A549 (cell line): ENCODE measurements at regions not wholly inside any gene's neighbourhood (a gene's known extent, or its start where the extent isn't known, plus 50 kb on each side); places are given as distances from the start of the nearest gene placed in this dataset.

Source experiments
- ATAC-seq, 2 experiments: fragments of 200-7000 bp in 1 of 2; fragments of >200 bp in 1 of 2; cut with Nextera tagmentation in 1 of 2; cut with Tn5 transposase in 1 of 2; 3 replicates each; pipeline versions ENCODE4 v1.8.0 to v1.9.1; 2018 to 2020; ENCODE audit warnings: mild to moderate bottlenecking in 1 of 2, moderate library complexity in 1 of 2
- CTCF ChIA-PET: fragments of 300-600 bp; sonication (Branson Sonifier 250); formaldehyde crosslinking; extraction: SDS; loops from one replicate; lab custom pipeline; 2021; ENCODE audit warnings: antibody characterized with exemption, inconsistent platforms; lab: Yijun Ruan, JAX
- POLR2A ChIA-PET: fragments of 350-600 bp; formaldehyde crosslinking; extraction: SDS; loops from one replicate; lab custom pipeline; 2021; ENCODE audit warnings: antibody characterized with exemption, inconsistent platforms; lab: Yijun Ruan, JAX
- DNase-seq, 2 experiments: peaks; one replicate each; pipeline versions ENCODE4 v3.0.0 to v3.0.0-alpha.2; 2011 to 2016; ENCODE audit warnings: low read depth in 1 of 2, low spot score in 1 of 2
- FAIRE-seq: peaks from 2 replicates; lab custom pipeline; 2011; peaks lifted over from hg19 to GRCh38; lab: Jason Lieb, UNC
- H3K27ac ChIP-seq, 2 experiments: fragments of >200 bp; sonication (Bioruptor Twin); formaldehyde crosslinking; 3 replicates each; pipeline ENCODE4 v1.5.1; 2016 to 2017
- H3K4me1 ChIP-seq: fragments of >200 bp; sonication (Bioruptor Twin); formaldehyde crosslinking; 3 replicates; pipeline ENCODE4 v1.6.1; 2016
- H3K4me2 ChIP-seq: fragments of >200 bp; sonication (Bioruptor Twin); formaldehyde crosslinking; 3 replicates; pipeline ENCODE4 v1.6.1; 2016
- H3K4me3 ChIP-seq: fragments of >200 bp; sonication (Bioruptor Twin); formaldehyde crosslinking; 3 replicates; pipeline ENCODE4 v1.5.1; 2016
- H3K9me3 ChIP-seq: fragments of >200 bp; sonication (Bioruptor Twin); formaldehyde crosslinking; 3 replicates; pipeline ENCODE4 v1.6.1; 2016
- CBX2 ChIP-seq: fragments of 200-600 bp; sonication (generic); IDR thresholded peaks from 2 replicates; pipeline ENCODE4 v1.6.1; 2016; ENCODE audit warnings: low read depth, mild to moderate bottlenecking, borderline replicate concordance
- CEBPB ChIP-seq, 2 experiments: fragments of >200 bp in 1 of 2; sonication (Bioruptor Twin) in 1 of 2; formaldehyde crosslinking in 1 of 2; IDR thresholded peaks; 2 replicates each; pipeline ENCODE4 v1.6.1; 2012 to 2016
- CTCF ChIP-seq: fragments of >200 bp; sonication (Bioruptor Twin); formaldehyde crosslinking; IDR thresholded peaks from 3 replicates; pipeline ENCODE4 v1.5.1; 2016
- EHF ChIP-seq: fragments of 250-450 bp; sonication (Bioruptor Pico); IDR thresholded peaks from 2 replicates; pipeline ENCODE4 v1.5.0; 2020; ENCODE audit warnings: mild to moderate bottlenecking
- EHMT2 ChIP-seq: fragments of 200-600 bp; sonication (generic); IDR thresholded peaks from 2 replicates; pipeline ENCODE4 v1.6.1; 2016; ENCODE audit warnings: antibody characterized with exemption, low read depth, mild to moderate bottlenecking, moderate library complexity
- ESRRA ChIP-seq: fragments of 150-350 bp; IDR thresholded peaks from 2 replicates; pipeline ENCODE4 v1.6.1; 2014; ENCODE audit warnings: mild to moderate bottlenecking, low read length, borderline replicate concordance
- FOSB ChIP-seq: fragments of 250-450 bp; sonication (Bioruptor Pico); IDR thresholded peaks from 2 replicates; pipeline ENCODE4 v1.5.0; 2020; ENCODE audit warnings: mild to moderate bottlenecking, moderate library complexity
- FOSL2 ChIP-seq, 2 experiments: fragments of 450-650 bp in 1 of 2; fragments of >200 bp in 1 of 2; sonication (Bioruptor Twin) in 1 of 2; formaldehyde crosslinking; IDR thresholded peaks; 2 replicates each; pipeline versions ENCODE4 v1.5.0 to v1.6.1; 2016 to 2020; ENCODE audit warnings: mild to moderate bottlenecking in 1 of 2, moderate library complexity in 1 of 2
- FOXS1 ChIP-seq: fragments of 250-450 bp; sonication (Bioruptor Pico); IDR thresholded peaks from 2 replicates; pipeline ENCODE4 v1.5.0; 2020; ENCODE audit warnings: mild to moderate bottlenecking, moderate library complexity
- HES2 ChIP-seq: fragments of >200 bp; sonication (Bioruptor Twin); formaldehyde crosslinking; IDR thresholded peaks from 2 replicates; pipeline ENCODE4 v1.6.1; 2016
- HEYL ChIP-seq: fragments of 250-450 bp; sonication (Bioruptor Pico); IDR thresholded peaks from 2 replicates; pipeline ENCODE4 v1.8.0; 2021; ENCODE audit warnings: mild to moderate bottlenecking, moderate library complexity
- HOXB13 ChIP-seq: fragments of 250-450 bp; sonication (Bioruptor Pico); IDR thresholded peaks from 2 replicates; pipeline ENCODE4 v1.5.0; 2020; ENCODE audit warnings: low read depth, mild to moderate bottlenecking, moderate library complexity
- HOXB5 ChIP-seq: fragments of 250-450 bp; sonication (Bioruptor Pico); IDR thresholded peaks from 2 replicates; pipeline ENCODE4 v1.5.0; 2020; ENCODE audit warnings: mild to moderate bottlenecking, moderate library complexity
- JUN ChIP-seq, 2 experiments: fragments of >200 bp; sonication (Bioruptor Twin); formaldehyde crosslinking; IDR thresholded peaks; 2 replicates in 1 of 2; 3 replicates in 1 of 2; pipeline ENCODE4 v1.6.1; 2016 to 2017
- KDM1A ChIP-seq: fragments of 200-600 bp; sonication (generic); IDR thresholded peaks from 2 replicates; pipeline ENCODE4 v1.6.1; 2016; ENCODE audit warnings: low read depth, mild to moderate bottlenecking
- MAZ ChIP-seq: fragments of 150-350 bp; IDR thresholded peaks from 2 replicates; pipeline ENCODE4 v1.6.1; 2014; ENCODE audit warnings: antibody characterized with exemption, low read depth, low read length, borderline replicate concordance
- NFE2L2 ChIP-seq: fragments of 150-350 bp; conservative IDR thresholded peaks from 2 replicates; pipeline ENCODE4 v1.6.1; 2014; ENCODE audit warnings: low read length
- RAD21 ChIP-seq, 2 experiments: fragments of >200 bp in 1 of 2; sonication (Bioruptor Twin) in 1 of 2; formaldehyde crosslinking in 1 of 2; IDR thresholded peaks in 1 of 2; conservative IDR thresholded peaks in 1 of 2; 2 replicates in 1 of 2; 3 replicates in 1 of 2; pipeline ENCODE4 v1.6.1; 2012 to 2018; ENCODE audit warnings: inconsistent platforms in 1 of 2
- RARB ChIP-seq: fragments of 250-450 bp; sonication (Bioruptor Pico); IDR thresholded peaks from 2 replicates; pipeline ENCODE4 v1.8.0; 2021; ENCODE audit warnings: mild to moderate bottlenecking, moderate library complexity
- RFX5 ChIP-seq: fragments of 450-650 bp; IDR thresholded peaks from 2 replicates; pipeline ENCODE4 v1.7.1; 2014; ENCODE audit warnings: antibody characterized with exemption, mild to moderate bottlenecking, moderate library complexity
- SMC3 ChIP-seq: fragments of >200 bp; sonication (Bioruptor Twin); formaldehyde crosslinking; IDR thresholded peaks from 3 replicates; pipeline ENCODE4 v1.6.1; 2018; ENCODE audit warnings: inconsistent platforms
- SREBF2 ChIP-seq: fragments of 450-650 bp; IDR thresholded peaks from 2 replicates; pipeline ENCODE4 v1.6.1; 2014; ENCODE audit warnings: mild to moderate bottlenecking, moderate library complexity
- ZFP36 ChIP-seq: fragments of 450-650 bp; IDR thresholded peaks from 2 replicates; pipeline ENCODE4 v1.6.1; 2014; ENCODE audit warnings: borderline replicate concordance; ENCODE audit not compliant: partially characterized antibody
- ZSCAN20 ChIP-seq: fragments of 250-450 bp; sonication (Bioruptor Pico); IDR thresholded peaks from 2 replicates; pipeline ENCODE4 v1.8.0; 2022; ENCODE audit warnings: mild to moderate bottlenecking, moderate library complexity
- WGBS: methylation state at CpG from one replicate; pipeline ENCODE4 v1.1.6; 2017; ENCODE audit errors: missing lambda C conversion rate; 5-methylcytosine and 5-hydroxymethylcytosine counted together
- TF ChIP-seq, protein P1 (sequence below): fragments of >200 bp; sonication (Bioruptor Twin); formaldehyde crosslinking; IDR thresholded peaks from 3 replicates; pipeline ENCODE4 v1.6.1; 2016
- TF ChIP-seq, protein P2 (sequence below): fragments of 450-650 bp; IDR thresholded peaks from 2 replicates; pipeline ENCODE4 v1.6.1; 2014; ENCODE audit warnings: antibody characterized with exemption

- ATAC-seq: no peak
- no peaks in the 10 kb centered on the region for H3K9me3 ChIP-seq
- no peak overlapping the region for H3K4me3 ChIP-seq
- TF ChIP-seq HEYL (CRISPR knock-in tag) (no peak), NFE2L2 (no peak), ZFP36 (no peak), ZSCAN20 (CRISPR knock-in tag) (no peak), RFX5 (no peak), SMC3 (no peak), FOXS1 (CRISPR knock-in tag) (no peak), CTCF (no peak), RAD21 (conservative IDR thresholded peaks at IDR 0.05 in 1 of 2, IDR thresholded peaks at IDR 0.05 in 1 of 2) (no peak), RARB (CRISPR knock-in tag) (no peak), MAZ (no peak), FOSB (CRISPR knock-in tag) (no peak)
- TF ChIP-seq, protein P1, sequence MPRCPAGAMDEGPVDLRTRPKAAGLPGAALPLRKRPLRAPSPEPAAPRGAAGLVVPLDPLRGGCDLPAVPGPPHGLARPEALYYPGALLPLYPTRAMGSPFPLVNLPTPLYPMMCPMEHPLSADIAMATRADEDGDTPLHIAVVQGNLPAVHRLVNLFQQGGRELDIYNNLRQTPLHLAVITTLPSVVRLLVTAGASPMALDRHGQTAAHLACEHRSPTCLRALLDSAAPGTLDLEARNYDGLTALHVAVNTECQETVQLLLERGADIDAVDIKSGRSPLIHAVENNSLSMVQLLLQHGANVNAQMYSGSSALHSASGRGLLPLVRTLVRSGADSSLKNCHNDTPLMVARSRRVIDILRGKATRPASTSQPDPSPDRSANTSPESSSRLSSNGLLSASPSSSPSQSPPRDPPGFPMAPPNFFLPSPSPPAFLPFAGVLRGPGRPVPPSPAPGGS: no peak
- TF ChIP-seq, all 56 proteins: peak for 0
- 0% methylated on average over 1 of the region's 1 CpG for WGBS
- POLR2A ChIA-PET: no interaction called here
- Histone ChIP-seq H3K4me2 (no peak overlapping the region), H3K27ac (no peak overlapping the region), H3K4me1 (no peaks in the 10 kb centered on the region)
- DNase-seq (no peak), FAIRE-seq (no peak)
- CTCF ChIA-PET: no interaction called here
Measured at GRCh38 chr13:104553896-104554295, 1487.7 kb upstream of the SLC10A2 start.

DNA sequence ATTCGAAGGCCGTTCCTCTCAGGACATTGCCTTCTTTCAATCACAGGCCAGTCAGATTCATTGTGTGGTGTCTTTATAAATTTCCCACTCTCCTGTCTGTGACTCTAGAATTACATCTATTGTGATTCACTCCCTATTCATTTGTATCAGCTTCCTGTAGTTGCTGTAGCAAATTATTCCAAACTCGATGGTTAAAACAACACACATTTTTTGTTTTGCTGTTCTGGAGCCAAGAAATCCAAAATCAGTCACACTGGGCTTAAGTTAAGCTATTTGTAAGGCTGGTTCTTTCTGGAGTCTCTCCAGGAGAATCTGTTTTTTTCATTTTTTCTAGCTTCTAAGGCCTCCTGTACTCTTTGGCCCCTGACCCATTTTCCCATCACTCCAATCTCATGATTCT lies 1487.0 kb upstream of the SLC10A2 start:
- DNase-seq (no peak), ATAC-seq (no peak), FAIRE-seq (no peak)
- 1% methylated on average over 3 of the region's 3 CpGs for WGBS
- ChIA-PET POLR2A (no interaction called here), CTCF (no interaction called here)
- Histone ChIP-seq H3K9me3 (no peaks in the 10 kb centered on the region), H3K4me2 (no peak overlapping the region), H3K27ac (no peak overlapping the region), H3K4me1 (no peaks in the 10 kb centered on the region), H3K4me3 (no peak overlapping the region)
- TF ChIP-seq, protein P1: no peak
- TF ChIP-seq SREBF2: no peak
- no peak for TF ChIP-seq JUN (IDR thresholded peaks at IDR 0.05)
- TF ChIP-seq RFX5: no peak
- TF ChIP-seq NFE2L2: no peak
- no peak for TF ChIP-seq HES2
- TF ChIP-seq KDM1A: no peak
- no peak for TF ChIP-seq EHF (CRISPR knock-in tag)
- TF ChIP-seq ESRRA: no peak
- TF ChIP-seq CEBPB (IDR thresholded peaks at IDR 0.05): no peak
- no peak for TF ChIP-seq FOSL2 (IDR thresholded peaks at IDR 0.05)
- TF ChIP-seq FOSL2 (CRISPR knock-in tag; IDR thresholded peaks at IDR 0.05): no peak
- TF ChIP-seq MAZ: no peak
- no peak for TF ChIP-seq RARB (CRISPR knock-in tag)
- no peak for TF ChIP-seq HOXB5 (CRISPR knock-in tag)
- TF ChIP-seq HEYL (CRISPR knock-in tag): no peak
- TF ChIP-seq HOXB13: no peak
- no peak for TF ChIP-seq EHMT2
- TF ChIP-seq, protein P2, sequence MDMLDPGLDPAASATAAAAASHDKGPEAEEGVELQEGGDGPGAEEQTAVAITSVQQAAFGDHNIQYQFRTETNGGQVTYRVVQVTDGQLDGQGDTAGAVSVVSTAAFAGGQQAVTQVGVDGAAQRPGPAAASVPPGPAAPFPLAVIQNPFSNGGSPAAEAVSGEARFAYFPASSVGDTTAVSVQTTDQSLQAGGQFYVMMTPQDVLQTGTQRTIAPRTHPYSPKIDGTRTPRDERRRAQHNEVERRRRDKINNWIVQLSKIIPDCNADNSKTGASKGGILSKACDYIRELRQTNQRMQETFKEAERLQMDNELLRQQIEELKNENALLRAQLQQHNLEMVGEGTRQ: no peak
- TF ChIP-seq CBX2: no peak
